ENCODE measurements at regions not wholly inside any gene's neighbourhood (a gene's known extent, or its start where the extent isn't known, plus 50 kb on each side); places are given as distances from the start of the nearest gene placed in this dataset.

DNA sequence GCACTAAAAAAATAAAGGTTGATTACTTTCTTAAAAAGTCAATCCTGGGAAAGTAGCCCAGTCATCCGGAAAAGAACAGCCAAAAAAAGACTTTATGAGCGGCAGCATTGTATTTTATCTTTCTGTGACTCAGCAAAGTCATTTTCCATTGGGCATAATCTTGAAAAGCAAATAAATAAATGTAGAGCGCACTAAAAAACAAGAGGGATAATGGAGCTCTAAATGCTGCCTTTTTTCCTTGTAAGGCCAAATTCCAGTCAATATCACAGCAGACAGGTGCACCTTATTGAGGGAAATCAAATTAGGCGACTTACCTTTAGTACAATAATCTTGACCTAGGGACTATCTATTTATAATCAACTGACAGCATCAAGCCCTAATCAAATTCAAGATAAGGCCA is 266.8 kb downstream of the MTRR start:
- TF ChIP-seq NRF1 (IDR thresholded peaks at IDR 0.05; ENCODE audit: low read depth, low read length) (no peak), EZH2 (IDR thresholded peaks at IDR 0.05; ENCODE audit: low read depth, low read length, severe bottlenecking) (no peak), ZNF274 (IDR thresholded peaks at IDR 0.05; ENCODE audit: borderline replicate concordance, extremely low read depth, low read length) (no peak), YY1 (IDR thresholded peaks at IDR 0.05; ENCODE audit: low read depth, low read length) (no peak)
- TF ChIP-seq, protein P1, sequence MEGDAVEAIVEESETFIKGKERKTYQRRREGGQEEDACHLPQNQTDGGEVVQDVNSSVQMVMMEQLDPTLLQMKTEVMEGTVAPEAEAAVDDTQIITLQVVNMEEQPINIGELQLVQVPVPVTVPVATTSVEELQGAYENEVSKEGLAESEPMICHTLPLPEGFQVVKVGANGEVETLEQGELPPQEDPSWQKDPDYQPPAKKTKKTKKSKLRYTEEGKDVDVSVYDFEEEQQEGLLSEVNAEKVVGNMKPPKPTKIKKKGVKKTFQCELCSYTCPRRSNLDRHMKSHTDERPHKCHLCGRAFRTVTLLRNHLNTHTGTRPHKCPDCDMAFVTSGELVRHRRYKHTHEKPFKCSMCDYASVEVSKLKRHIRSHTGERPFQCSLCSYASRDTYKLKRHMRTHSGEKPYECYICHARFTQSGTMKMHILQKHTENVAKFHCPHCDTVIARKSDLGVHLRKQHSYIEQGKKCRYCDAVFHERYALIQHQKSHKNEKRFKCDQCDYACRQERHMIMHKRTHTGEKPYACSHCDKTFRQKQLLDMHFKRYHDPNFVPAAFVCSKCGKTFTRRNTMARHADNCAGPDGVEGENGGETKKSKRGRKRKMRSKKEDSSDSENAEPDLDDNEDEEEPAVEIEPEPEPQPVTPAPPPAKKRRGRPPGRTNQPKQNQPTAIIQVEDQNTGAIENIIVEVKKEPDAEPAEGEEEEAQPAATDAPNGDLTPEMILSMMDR (IDR thresholded peaks at IDR 0.05; ENCODE audit: control extremely low read depth in 1 of 3, insufficient read depth in 1 of 3, low read depth in 1 of 3, low read length in 3 of 3) = no peak

All from H1 (cell line).